ENCODE measurements at regions not wholly inside any gene's neighbourhood (a gene's known extent, or its start where the extent isn't known, plus 50 kb on each side); places are given as distances from the start of the nearest gene placed in this dataset.

DNA sequence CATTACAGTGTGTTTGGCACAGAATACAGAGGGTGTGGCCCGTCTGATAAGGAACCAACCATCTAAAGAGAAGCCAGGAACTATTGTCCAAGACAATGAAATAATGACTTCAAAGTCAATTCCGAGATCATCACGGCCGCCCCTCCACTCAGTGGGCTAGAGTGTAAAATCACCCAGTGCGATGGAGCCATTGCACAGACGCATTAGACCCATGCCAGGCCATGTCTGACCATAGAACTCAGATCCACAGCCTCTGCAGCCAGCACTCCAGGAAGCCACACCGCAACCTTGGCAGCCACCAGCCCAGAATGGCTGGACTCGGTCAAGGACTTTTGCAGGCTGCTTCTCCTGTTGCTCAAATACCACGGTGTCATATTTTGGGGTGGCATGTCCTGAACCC, 835.7 kb downstream of the DCDC2C start:
- Histone ChIP-seq H3K79me2 (ENCODE audit: insufficient read depth, low read length) (no peaks in the 10 kb centered on the region), H3K9ac (ENCODE audit: low read depth, low read length) (no peak overlapping the region), H3K4me1 (ENCODE audit: insufficient read depth, low read length) (no peaks in the 10 kb centered on the region), H3K9me3 (ENCODE audit: insufficient read depth, low read length, severe bottlenecking) (no peaks in the 10 kb centered on the region), H3K27ac (ENCODE audit: low read length) (no peak overlapping the region), H3K27me3 (ENCODE audit: insufficient read depth, low read length, poor library complexity) (no peaks in the 10 kb centered on the region), H3K36me3 (ENCODE audit: insufficient read depth, low read length) (no peaks in the 10 kb centered on the region), H3K4me2 (ENCODE audit: insufficient read depth, low read length) (no peak overlapping the region), H4K20me1 (ENCODE audit: insufficient read depth, low read length) (no peaks in the 10 kb centered on the region), H2AFZ (ENCODE audit: low read depth, low read length) (no peak overlapping the region), H3K4me3 (ENCODE audit: low read depth in 1 of 2, low read length in 2 of 2) (no peak overlapping the region)
- ATAC-seq (ENCODE audit: insufficient read depth, low read depth) (no peak), DNase-seq (no peak)
- TF ChIP-seq EZH2 (IDR thresholded peaks at IDR 0.05; ENCODE audit: borderline replicate concordance, low read depth, low read length, severe bottlenecking) = no peak
- TF ChIP-seq, protein P1, sequence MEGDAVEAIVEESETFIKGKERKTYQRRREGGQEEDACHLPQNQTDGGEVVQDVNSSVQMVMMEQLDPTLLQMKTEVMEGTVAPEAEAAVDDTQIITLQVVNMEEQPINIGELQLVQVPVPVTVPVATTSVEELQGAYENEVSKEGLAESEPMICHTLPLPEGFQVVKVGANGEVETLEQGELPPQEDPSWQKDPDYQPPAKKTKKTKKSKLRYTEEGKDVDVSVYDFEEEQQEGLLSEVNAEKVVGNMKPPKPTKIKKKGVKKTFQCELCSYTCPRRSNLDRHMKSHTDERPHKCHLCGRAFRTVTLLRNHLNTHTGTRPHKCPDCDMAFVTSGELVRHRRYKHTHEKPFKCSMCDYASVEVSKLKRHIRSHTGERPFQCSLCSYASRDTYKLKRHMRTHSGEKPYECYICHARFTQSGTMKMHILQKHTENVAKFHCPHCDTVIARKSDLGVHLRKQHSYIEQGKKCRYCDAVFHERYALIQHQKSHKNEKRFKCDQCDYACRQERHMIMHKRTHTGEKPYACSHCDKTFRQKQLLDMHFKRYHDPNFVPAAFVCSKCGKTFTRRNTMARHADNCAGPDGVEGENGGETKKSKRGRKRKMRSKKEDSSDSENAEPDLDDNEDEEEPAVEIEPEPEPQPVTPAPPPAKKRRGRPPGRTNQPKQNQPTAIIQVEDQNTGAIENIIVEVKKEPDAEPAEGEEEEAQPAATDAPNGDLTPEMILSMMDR (IDR thresholded peaks at IDR 0.05; ENCODE audit: borderline replicate concordance, extremely low read depth, low read length, poor library complexity, severe bottlenecking) = no peak

DNA sequence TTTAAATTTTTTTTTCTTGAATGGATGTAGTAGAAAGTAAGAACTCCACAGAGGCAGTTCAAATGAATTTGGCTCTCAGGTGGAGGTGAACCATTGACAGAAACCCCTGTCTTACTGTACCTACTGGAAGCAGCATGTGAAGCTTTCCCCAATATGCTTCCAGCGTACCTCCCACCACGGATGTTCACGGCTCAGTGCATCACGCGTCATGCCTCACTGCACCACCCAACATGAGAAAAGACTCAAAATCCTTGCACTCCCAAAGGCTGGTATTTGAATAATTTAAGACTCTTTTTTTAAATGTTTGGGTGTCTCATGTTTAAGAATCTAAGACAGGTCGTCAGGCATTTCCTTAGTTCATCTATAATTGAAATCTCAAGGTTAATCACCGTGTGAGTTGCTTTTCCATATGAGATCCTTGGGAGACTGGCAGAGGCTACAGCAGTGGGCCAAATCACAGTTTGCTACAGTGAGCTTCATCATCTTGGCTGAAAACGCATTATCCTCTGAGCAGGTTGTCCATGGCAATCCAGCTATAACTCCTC, 846.4 kb downstream of the DCDC2C start:
- Histone ChIP-seq H3K79me2 (ENCODE audit: insufficient read depth, low read length) (no peaks in the 10 kb centered on the region), H3K9ac (ENCODE audit: low read depth, low read length) (no peak overlapping the region), H3K9me3 (ENCODE audit: insufficient read depth, low read length, severe bottlenecking) (no peaks in the 10 kb centered on the region), H3K4me3 (ENCODE audit: low read depth in 1 of 2, low read length in 2 of 2) (no peak overlapping the region), H3K36me3 (ENCODE audit: insufficient read depth, low read length) (no peaks in the 10 kb centered on the region), H3K27ac (ENCODE audit: low read length) (no peak overlapping the region), H3K27me3 (ENCODE audit: insufficient read depth, low read length, poor library complexity) (no peaks in the 10 kb centered on the region), H2AFZ (ENCODE audit: low read depth, low read length) (no peak overlapping the region), H4K20me1 (ENCODE audit: insufficient read depth, low read length) (no peaks in the 10 kb centered on the region), H3K4me1 (ENCODE audit: insufficient read depth, low read length) (no peaks in the 10 kb centered on the region), H3K4me2 (ENCODE audit: insufficient read depth, low read length) (no peak overlapping the region)
- ATAC-seq (ENCODE audit: insufficient read depth, low read depth) (no peak), DNase-seq (no peak)
- TF ChIP-seq EZH2 (IDR thresholded peaks at IDR 0.05; ENCODE audit: borderline replicate concordance, low read depth, low read length, severe bottlenecking) = no peak
- TF ChIP-seq, protein P1 (IDR thresholded peaks at IDR 0.05; ENCODE audit: borderline replicate concordance, extremely low read depth, low read length, poor library complexity, severe bottlenecking) = no peak

DNA sequence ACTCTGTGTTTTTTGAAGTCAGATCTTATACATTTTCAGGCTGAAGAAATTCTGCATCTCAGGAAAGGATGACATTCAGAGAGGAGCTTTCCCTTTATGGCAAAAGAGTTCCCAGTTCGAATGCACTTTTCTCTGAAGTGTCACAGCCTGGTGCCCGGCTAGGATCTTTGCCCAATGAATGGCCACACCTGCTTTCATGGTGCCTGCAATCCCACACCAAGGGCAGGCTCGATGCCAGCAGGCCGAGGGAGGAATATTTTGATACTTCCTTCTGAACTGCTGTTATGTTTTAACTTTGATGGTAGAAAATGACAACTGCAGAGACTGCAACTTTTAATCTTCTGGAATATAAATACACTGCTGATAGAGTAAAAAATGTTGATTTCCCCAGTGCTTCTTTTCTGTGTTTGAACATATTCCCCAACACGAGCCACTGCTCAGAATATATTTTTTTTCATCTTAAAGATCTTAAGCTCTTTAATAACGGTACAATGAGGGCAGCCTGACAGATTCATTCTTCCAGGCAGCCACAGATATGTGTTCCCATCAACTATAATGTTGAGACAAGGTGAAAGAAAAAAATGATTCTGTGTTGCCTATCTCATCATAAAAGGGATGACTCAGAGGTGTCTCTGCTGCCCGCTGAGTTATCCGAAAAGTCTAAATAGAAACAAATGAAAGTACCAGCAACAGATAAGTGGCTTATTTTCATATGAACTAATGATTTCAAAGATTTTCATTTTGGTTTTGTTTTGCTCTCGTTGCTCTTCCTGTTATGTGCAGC, 848.5 kb downstream of the DCDC2C start:
- Histone ChIP-seq H3K79me2 (ENCODE audit: insufficient read depth, low read length) (no peaks in the 10 kb centered on the region), H3K36me3 (ENCODE audit: insufficient read depth, low read length) (no peaks in the 10 kb centered on the region), H3K27me3 (ENCODE audit: insufficient read depth, low read length, poor library complexity) (no peaks in the 10 kb centered on the region), H3K9ac (ENCODE audit: low read depth, low read length) (no peak overlapping the region), H2AFZ (ENCODE audit: low read depth, low read length) (no peak overlapping the region), H3K4me2 (ENCODE audit: insufficient read depth, low read length) (no peak overlapping the region), H4K20me1 (ENCODE audit: insufficient read depth, low read length) (no peaks in the 10 kb centered on the region), H3K9me3 (ENCODE audit: insufficient read depth, low read length, severe bottlenecking) (no peaks in the 10 kb centered on the region), H3K4me3 (ENCODE audit: low read depth in 1 of 2, low read length in 2 of 2) (no peak overlapping the region), H3K4me1 (ENCODE audit: insufficient read depth, low read length) (no peaks in the 10 kb centered on the region), H3K27ac (ENCODE audit: low read length) (no peak overlapping the region)
- TF ChIP-seq, protein P1 (IDR thresholded peaks at IDR 0.05; ENCODE audit: borderline replicate concordance, extremely low read depth, low read length, poor library complexity, severe bottlenecking) = no peak
- no peak for TF ChIP-seq EZH2 (IDR thresholded peaks at IDR 0.05; ENCODE audit: borderline replicate concordance, low read depth, low read length, severe bottlenecking)
- ATAC-seq (ENCODE audit: insufficient read depth, low read depth) (no peak), DNase-seq (no peak)

Data from DND-41 (cell line).